ENCODE measurements at regions not wholly inside any gene's neighbourhood (a gene's known extent, or its start where the extent isn't known, plus 50 kb on each side); places are given as distances from the start of the nearest gene placed in this dataset.

DNA sequence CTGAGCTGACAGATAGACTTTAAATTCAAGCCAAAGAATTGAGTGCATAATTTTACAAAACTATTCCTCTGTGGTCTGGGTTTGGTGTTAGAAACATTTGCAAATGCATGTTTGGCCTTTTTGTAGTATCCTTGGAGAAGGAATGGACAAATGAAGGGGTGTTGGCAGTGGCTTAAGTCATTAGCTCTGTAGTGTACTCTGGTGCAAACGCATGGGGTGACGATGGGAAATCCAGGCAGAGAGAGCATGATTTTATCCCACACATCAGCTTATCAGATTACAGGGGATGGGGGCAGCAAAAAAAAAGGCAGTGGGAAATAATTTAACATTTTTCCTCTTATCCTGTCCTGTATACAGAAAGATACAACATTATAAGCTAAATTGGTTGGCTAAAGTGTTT, 320.6 kb downstream of the ZNF516 start:
- no peak for DNase-seq
- Histone ChIP-seq H3K4me1 (no peaks in the 10 kb centered on the region), H3K27ac (no peak overlapping the region), H3K4me3 (no peak overlapping the region), H3K36me3 (no peaks in the 10 kb centered on the region), H3K9me3 (no peaks in the 10 kb centered on the region), H3K27me3 (ENCODE audit: low read depth) (peaks cover 2% of the 10 kb centered on the region)
- ATAC-seq, result no peak
- TF ChIP-seq, protein P1, sequence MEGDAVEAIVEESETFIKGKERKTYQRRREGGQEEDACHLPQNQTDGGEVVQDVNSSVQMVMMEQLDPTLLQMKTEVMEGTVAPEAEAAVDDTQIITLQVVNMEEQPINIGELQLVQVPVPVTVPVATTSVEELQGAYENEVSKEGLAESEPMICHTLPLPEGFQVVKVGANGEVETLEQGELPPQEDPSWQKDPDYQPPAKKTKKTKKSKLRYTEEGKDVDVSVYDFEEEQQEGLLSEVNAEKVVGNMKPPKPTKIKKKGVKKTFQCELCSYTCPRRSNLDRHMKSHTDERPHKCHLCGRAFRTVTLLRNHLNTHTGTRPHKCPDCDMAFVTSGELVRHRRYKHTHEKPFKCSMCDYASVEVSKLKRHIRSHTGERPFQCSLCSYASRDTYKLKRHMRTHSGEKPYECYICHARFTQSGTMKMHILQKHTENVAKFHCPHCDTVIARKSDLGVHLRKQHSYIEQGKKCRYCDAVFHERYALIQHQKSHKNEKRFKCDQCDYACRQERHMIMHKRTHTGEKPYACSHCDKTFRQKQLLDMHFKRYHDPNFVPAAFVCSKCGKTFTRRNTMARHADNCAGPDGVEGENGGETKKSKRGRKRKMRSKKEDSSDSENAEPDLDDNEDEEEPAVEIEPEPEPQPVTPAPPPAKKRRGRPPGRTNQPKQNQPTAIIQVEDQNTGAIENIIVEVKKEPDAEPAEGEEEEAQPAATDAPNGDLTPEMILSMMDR (IDR thresholded peaks at IDR 0.05), result no peak
- intact Hi-C loops (cut with DNase I), result no loop called here

DNA sequence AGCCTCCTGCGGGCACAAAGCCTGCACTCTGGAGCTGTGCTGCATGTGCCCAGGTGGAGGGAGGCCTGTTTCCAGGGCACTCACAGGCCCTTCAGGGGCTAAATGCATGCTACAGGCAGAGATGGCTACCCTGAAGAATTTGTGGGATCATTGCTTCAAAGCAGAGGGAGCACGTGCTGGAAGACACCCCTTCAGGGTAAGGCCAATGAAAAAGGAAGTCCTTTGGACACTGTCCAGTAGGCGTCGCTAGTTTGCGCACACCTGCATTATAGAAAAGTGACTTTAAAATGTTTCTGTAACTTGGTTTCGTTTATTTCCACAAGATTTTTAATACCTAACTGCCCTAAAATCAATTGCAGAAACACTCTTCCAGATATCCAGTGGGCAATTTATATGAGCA, 325.3 kb downstream of the ZNF516 start:
- H3K4me1 ChIP-seq, result no peaks in the 10 kb centered on the region
- no peak for DNase-seq
- no peaks in the 10 kb centered on the region for H3K36me3 ChIP-seq
- H3K27ac ChIP-seq, result no peak overlapping the region
- peaks cover 2% of the 10 kb centered on the region for H3K27me3 ChIP-seq (ENCODE audit: low read depth)
- no peak overlapping the region for H3K4me3 ChIP-seq
- intact Hi-C loops (cut with DNase I), result no loop called here
- no peaks in the 10 kb centered on the region for H3K9me3 ChIP-seq
- ATAC-seq, result no peak
- TF ChIP-seq, protein P1 (IDR thresholded peaks at IDR 0.05), result no peak

DNA sequence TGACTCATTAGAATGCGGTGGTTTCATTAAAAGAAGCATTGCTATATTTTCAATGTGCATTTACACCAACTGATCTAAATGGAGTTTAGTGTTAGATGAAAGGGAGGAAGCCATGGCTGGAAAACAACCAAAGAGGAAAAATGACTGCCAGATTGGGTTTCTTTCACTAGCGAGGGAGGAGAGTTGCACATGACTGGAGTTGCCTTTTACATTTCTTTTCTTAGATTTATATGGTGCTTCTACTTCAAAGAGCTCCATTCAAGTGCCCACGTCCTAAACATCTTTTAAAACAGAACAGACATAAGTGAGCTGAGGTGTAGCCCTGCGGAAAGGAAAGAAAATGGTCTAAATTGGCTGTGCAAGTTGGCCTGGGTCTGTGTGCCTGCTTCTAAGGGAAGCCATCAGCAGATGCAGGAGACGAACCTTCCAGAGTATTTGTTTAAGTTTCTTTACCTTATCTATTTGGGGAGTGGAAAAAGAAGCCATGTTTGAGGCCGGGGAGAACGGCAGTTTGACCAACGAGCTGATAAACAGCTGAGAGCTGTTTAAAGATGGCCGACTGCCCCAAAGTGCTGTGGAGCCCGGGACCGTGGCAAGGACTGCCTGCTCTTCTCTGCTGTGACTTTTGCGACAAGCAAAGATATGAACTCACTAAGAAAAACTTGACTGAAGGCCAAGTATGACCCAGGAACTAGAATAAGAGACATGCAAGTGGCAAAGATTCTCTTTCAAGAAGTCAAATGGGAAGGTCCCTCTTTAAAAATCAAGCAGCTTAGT, 327.0 kb downstream of the ZNF516 start:
- Histone ChIP-seq H3K27ac (no peak overlapping the region), H3K4me3 (no peak overlapping the region), H3K27me3 (ENCODE audit: low read depth) (no peaks in the 10 kb centered on the region), H3K36me3 (no peaks in the 10 kb centered on the region), H3K4me1 (no peaks in the 10 kb centered on the region), H3K9me3 (no peaks in the 10 kb centered on the region)
- ATAC-seq (no peak), DNase-seq (no peak)
- TF ChIP-seq, protein P1 (IDR thresholded peaks at IDR 0.05), result no peak
- intact Hi-C loops (cut with DNase I), result no loop called here

DNA sequence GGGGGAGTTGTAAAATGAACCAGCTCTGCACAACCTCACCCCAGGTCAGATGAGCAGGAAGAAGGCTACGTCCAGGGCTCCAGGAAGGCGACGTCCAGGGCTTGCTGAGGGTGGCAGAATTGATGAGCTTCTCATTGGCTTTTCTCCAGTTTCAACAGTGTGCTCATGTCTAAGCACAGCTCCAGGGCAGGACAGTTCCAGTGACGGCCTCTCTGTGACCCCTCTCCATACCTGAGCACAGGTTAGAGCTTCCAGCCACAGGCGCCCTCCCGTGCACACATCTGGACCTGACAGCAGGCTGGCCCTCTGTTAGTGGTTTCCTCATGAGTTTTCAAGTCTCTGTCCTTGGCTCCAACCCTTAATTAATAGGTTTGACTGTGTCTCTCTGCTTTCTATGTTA, 327.6 kb downstream of the ZNF516 start:
- ATAC-seq (no peak), DNase-seq (no peak)
- H3K36me3 ChIP-seq, result no peaks in the 10 kb centered on the region
- TF ChIP-seq, protein P1 (IDR thresholded peaks at IDR 0.05), result no peak
- H3K27me3 ChIP-seq (ENCODE audit: low read depth), result no peaks in the 10 kb centered on the region
- intact Hi-C loops (cut with DNase I), result no loop called here
- H3K4me1 ChIP-seq, result no peaks in the 10 kb centered on the region
- no peak overlapping the region for H3K4me3 ChIP-seq
- no peaks in the 10 kb centered on the region for H3K9me3 ChIP-seq
- no peak overlapping the region for H3K27ac ChIP-seq

DNA sequence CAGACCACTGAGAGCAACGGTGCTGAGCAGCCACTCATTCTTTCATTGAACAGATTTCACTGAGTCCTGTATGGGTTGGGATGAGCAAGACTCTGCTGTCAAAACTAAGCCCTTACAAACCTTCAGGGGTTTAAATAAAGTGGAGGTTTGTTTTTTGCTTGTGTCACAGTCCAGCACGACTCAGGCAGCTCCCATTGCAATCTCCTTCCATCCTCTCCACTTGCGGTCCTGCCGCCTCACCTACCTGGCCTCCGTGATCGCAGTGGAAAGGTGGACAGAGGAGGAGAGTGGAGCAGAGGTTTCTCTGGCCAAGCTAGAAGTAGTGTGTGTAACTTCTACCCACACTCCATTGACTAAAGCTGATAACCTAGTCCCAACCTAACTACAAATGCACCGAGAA, 332.2 kb downstream of the ZNF516 start:
- no peaks in the 10 kb centered on the region for H3K4me1 ChIP-seq
- intact Hi-C loops (cut with DNase I), result no loop called here
- no peak overlapping the region for H3K4me3 ChIP-seq
- no peaks in the 10 kb centered on the region for H3K36me3 ChIP-seq
- no peak for DNase-seq
- H3K9me3 ChIP-seq, result no peaks in the 10 kb centered on the region
- ATAC-seq, result no peak
- TF ChIP-seq, protein P1 (IDR thresholded peaks at IDR 0.05), result no peak
- no peaks in the 10 kb centered on the region for H3K27me3 ChIP-seq (ENCODE audit: low read depth)
- no peak overlapping the region for H3K27ac ChIP-seq

Measured in lower lobe of right lung (tissue), 2 donors.